Gastrocnemius medialis (tissue), 4 donors: ENCODE measurements at regions not wholly inside any gene's neighbourhood (a gene's known extent, or its start where the extent isn't known, plus 50 kb on each side); places are given as distances from the start of the nearest gene placed in this dataset.

Source experiments
- ATAC-seq, 2 donors: fragments of 150-250 bp; one replicate each; pipeline ENCODE4 v1.9.1; 2016
- DNase-seq, 2 donors: peaks; one replicate each; pipeline ENCODE4 v3.0.0-alpha.2; 2019
- H3K27ac ChIP-seq, 4 donors: fragments of 200-600 bp; sonication (generic); 1 replicate in 1 of 4; 2 replicates in 3 of 4; pipeline ENCODE4 v1.5.1; 2016 to 2018; ENCODE audit warnings: mild to moderate bottlenecking in 2 of 4, moderate library complexity in 1 of 4
- H3K27me3 ChIP-seq, 3 donors: fragments of 200-600 bp; sonication (generic) in 2 of 3; 1 replicate in 1 of 3; 2 replicates in 2 of 3; pipeline versions ENCODE4 v1.5.1 to v1.6.0; 2016 to 2019; ENCODE audit warnings: mild to moderate bottlenecking in 1 of 3, moderate library complexity in 1 of 3
- H3K36me3 ChIP-seq, 2 donors: fragments of 200-600 bp; sonication (generic) in 1 of 2; one replicate each; pipeline ENCODE4 v1.5.1; 2017 to 2018
- H3K4me1 ChIP-seq, 2 donors: fragments of 200-600 bp; sonication (generic) in 1 of 2; one replicate each; pipeline ENCODE4 v1.5.1; 2016 to 2017; ENCODE audit warnings: mild to moderate bottlenecking in 2 of 2
- H3K4me3 ChIP-seq, 4 donors: fragments of 200-600 bp; sonication (generic) in 3 of 4; 1 replicate in 1 of 4; 2 replicates in 3 of 4; pipeline ENCODE4 v1.5.1; 2016 to 2019; ENCODE audit warnings: mild to moderate bottlenecking in 2 of 4
- H3K9me3 ChIP-seq, 3 donors: fragments of 200-600 bp; sonication (generic) in 2 of 3; 1 replicate in 1 of 3; 2 replicates in 2 of 3; pipeline ENCODE4 v1.5.1; 2016 to 2019
- POLR2A ChIP-seq, 2 donors: fragments of 450-650 bp; IDR thresholded peaks; one replicate each; pipeline ENCODE4 v1.6.1; 2017; ENCODE audit warnings: antibody characterized with exemption in 2 of 2, mild to moderate bottlenecking in 2 of 2, moderate library complexity in 2 of 2
- in situ Hi-C, 4 donors: fragments of 200-750 bp; cut with MboI; loops; one replicate each; pipeline versions ENCODE4 v1.15.0 to v1.8.0; 2017; ENCODE audit warnings: low sequenced_read_pairs in 4 of 4
- intact Hi-C: fragments of 100-400 bp; cut with DNase I; formaldehyde crosslinking; loops from one replicate; pipeline ENCODE4 v1.15.1; 2023; ENCODE audit warnings: low total_unique reads
- TF ChIP-seq, protein P1 (sequence below), 5 experiments: fragments of 450-650 bp in 3 of 5; fragments of 200-600 bp in 2 of 5; sonication (generic) in 2 of 5; IDR thresholded peaks in 4 of 5; conservative IDR thresholded peaks in 1 of 5; 1 replicate in 4 of 5; 2 replicates in 1 of 5; pipeline ENCODE4 v1.5.1; 2016 to 2019; ENCODE audit warnings: antibody characterized with exemption in 5 of 5, mild to moderate bottlenecking in 3 of 5, moderate library complexity in 3 of 5

DNA sequence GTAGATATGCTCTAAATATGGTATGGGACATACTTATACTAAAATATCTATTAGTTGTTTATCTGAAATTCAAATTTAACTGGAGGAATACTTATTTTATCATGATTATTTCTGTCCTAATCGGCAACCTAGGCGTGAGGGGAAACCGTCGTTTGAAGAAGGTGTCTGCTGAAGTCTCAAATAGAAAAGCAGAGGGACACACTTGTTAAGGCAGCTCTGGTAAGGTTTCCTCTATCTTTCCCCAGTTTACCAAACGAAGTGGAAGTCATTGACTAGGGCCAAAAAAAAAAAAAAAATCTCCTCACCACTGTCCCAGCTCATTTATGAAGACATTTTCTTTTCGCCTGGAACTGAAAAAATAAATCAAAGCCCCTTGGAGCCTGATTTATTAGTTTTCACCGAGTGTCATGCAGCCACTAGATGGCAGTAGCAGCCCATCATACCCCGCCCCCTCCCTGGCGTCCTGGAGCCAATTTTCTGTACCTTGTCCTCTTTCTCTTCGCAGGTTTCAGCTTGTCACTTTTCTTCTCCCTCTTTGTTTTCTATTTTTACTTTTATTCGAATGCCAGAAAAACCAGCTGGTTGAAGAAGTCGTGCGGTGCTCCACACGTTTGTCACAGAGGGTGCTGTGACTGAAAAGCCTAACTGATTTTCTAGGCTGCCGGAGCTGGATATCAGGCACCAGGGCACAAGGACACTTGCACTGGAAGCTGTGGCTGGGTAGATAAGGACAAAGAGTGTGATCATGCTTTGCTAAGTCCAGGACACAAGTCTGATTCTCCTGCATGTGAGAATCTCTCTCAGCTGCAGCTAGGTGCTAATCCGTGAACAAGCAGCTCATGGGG lies 238.7 kb downstream of the ZPLD1 start:
- TF ChIP-seq POLR2A (IDR thresholded peaks at IDR 0.05), result no peak
- TF ChIP-seq, protein P1, sequence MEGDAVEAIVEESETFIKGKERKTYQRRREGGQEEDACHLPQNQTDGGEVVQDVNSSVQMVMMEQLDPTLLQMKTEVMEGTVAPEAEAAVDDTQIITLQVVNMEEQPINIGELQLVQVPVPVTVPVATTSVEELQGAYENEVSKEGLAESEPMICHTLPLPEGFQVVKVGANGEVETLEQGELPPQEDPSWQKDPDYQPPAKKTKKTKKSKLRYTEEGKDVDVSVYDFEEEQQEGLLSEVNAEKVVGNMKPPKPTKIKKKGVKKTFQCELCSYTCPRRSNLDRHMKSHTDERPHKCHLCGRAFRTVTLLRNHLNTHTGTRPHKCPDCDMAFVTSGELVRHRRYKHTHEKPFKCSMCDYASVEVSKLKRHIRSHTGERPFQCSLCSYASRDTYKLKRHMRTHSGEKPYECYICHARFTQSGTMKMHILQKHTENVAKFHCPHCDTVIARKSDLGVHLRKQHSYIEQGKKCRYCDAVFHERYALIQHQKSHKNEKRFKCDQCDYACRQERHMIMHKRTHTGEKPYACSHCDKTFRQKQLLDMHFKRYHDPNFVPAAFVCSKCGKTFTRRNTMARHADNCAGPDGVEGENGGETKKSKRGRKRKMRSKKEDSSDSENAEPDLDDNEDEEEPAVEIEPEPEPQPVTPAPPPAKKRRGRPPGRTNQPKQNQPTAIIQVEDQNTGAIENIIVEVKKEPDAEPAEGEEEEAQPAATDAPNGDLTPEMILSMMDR (IDR thresholded peaks at IDR 0.05 in 4 of 5, conservative IDR thresholded peaks at IDR 0.05 in 1 of 5), result peak; percentile 36 to 79 (median 55)
- DNase-seq (peak; percentile 2 to 15), ATAC-seq (peak in 1 of 2 donors; percentile 71)
- no peaks in the 10 kb centered on the region for H3K36me3 ChIP-seq
- no peaks in the 10 kb centered on the region for H3K9me3 ChIP-seq
- no peak overlapping the region for H3K27ac ChIP-seq
- intact Hi-C loops (no loop called here), in situ Hi-C loops (no loop called here)
- H3K27me3 ChIP-seq, result no peaks in the 10 kb centered on the region
- H3K4me3 ChIP-seq, result peak overlapping the region in 2 of 4 donors; percentile 8 to 48
- no peaks in the 10 kb centered on the region for H3K4me1 ChIP-seq

DNA sequence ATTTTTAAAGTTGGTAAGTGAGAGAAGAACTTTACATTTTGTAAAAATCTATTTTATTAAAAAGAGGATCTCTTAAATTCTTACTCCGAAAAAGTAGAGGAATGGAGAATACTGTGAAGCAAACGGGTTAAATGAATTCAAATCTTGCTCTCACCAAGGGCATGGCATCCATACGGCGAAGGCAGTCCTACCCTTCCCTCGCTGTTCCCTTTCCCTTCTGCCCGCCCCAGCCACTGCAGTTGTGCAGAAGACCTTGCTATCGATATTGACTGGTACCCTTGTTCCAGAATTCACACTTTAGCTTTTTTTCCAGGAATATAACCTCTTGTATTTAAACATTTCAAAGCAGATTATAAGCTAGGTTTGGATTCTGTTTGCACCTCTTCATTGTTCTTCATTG lies 239.5 kb downstream of the ZPLD1 start:
- in situ Hi-C loops (no loop called here), intact Hi-C loops (no loop called here)
- DNase-seq (no peak), ATAC-seq (no peak)
- Histone ChIP-seq H3K27me3 (no peaks in the 10 kb centered on the region), H3K36me3 (no peaks in the 10 kb centered on the region), H3K4me1 (no peaks in the 10 kb centered on the region), H3K27ac (no peak overlapping the region), H3K9me3 (no peaks in the 10 kb centered on the region), H3K4me3 (no peak overlapping the region)
- TF ChIP-seq POLR2A (IDR thresholded peaks at IDR 0.05), result no peak
- TF ChIP-seq, protein P1 (IDR thresholded peaks at IDR 0.05 in 4 of 5, conservative IDR thresholded peaks at IDR 0.05 in 1 of 5), result no peak

DNA sequence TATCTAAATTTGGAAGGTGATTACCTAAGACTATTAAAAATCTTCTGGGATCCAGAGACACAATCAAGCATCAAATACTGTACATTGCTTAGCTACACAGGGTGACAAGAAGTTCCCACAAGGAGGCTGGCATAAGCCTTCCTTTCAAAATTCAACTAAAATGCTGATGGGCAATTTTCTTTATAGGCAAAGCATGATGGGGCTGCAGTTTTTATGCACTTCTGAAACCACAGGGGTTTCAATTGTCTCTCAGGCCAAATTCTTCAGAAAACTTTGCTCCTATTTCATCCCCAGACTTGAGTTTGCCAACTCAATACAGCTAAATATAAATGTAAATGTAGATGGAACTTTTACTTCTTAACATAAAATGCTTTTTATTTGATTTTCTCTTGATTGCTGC lies 241.6 kb downstream of the ZPLD1 start:
- H3K27me3 ChIP-seq, result no peaks in the 10 kb centered on the region
- in situ Hi-C loops, result no loop called here
- no peak overlapping the region for H3K4me3 ChIP-seq
- ATAC-seq (no peak), DNase-seq (no peak)
- H3K27ac ChIP-seq, result no peak overlapping the region
- no peak for TF ChIP-seq POLR2A (IDR thresholded peaks at IDR 0.05)
- TF ChIP-seq, protein P1 (IDR thresholded peaks at IDR 0.05 in 4 of 5, conservative IDR thresholded peaks at IDR 0.05 in 1 of 5), result no peak
- H3K36me3 ChIP-seq, result no peaks in the 10 kb centered on the region
- intact Hi-C loops, result no loop called here
- no peaks in the 10 kb centered on the region for H3K9me3 ChIP-seq
- no peaks in the 10 kb centered on the region for H3K4me1 ChIP-seq

DNA sequence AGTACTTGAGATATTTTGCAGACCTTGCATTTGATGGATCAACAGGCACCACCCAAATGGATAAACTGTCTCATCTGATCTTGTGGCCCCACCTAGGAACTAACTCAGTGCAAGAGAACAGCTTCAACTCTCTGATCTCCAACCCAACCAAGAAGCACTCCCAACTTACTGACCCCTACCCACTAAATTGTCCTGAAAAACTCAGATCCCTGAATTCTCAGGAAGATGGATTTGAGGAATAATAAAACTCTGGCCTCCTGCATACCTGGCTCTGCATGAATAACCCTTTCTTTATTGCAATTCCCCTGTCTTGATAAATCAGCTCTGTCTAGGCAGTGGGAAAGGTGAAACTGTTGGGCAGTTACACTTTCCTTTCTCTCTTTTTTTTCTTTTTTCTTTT lies 247.9 kb downstream of the ZPLD1 start:
- TF ChIP-seq, protein P1 (IDR thresholded peaks at IDR 0.05 in 4 of 5, conservative IDR thresholded peaks at IDR 0.05 in 1 of 5), result no peak
- TF ChIP-seq POLR2A (IDR thresholded peaks at IDR 0.05), result no peak
- Histone ChIP-seq H3K4me1 (no peaks in the 10 kb centered on the region), H3K27me3 (no peaks in the 10 kb centered on the region), H3K4me3 (no peak overlapping the region), H3K27ac (no peak overlapping the region), H3K9me3 (no peaks in the 10 kb centered on the region), H3K36me3 (no peaks in the 10 kb centered on the region)
- ATAC-seq (no peak), DNase-seq (no peak)
- in situ Hi-C loops (no loop called here), intact Hi-C loops (no loop called here)
